Erythroblast (primary cell): ENCODE measurements at regions not wholly inside any gene's neighbourhood (a gene's known extent, or its start where the extent isn't known, plus 50 kb on each side); places are given as distances from the start of the nearest gene placed in this dataset.

Experiments used
- GATA1 ChIP-seq: IDR thresholded peaks from 2 replicates; pipeline ENCODE4 v1.6.1; 2011; ENCODE audit warnings: low read depth, mild to moderate bottlenecking, control low read depth, low read length, moderate library complexity
- POLR2A ChIP-seq: IDR thresholded peaks from 2 replicates; pipeline ENCODE4 v1.6.1; 2011; ENCODE audit warnings: mild to moderate bottlenecking, low read length

DNA sequence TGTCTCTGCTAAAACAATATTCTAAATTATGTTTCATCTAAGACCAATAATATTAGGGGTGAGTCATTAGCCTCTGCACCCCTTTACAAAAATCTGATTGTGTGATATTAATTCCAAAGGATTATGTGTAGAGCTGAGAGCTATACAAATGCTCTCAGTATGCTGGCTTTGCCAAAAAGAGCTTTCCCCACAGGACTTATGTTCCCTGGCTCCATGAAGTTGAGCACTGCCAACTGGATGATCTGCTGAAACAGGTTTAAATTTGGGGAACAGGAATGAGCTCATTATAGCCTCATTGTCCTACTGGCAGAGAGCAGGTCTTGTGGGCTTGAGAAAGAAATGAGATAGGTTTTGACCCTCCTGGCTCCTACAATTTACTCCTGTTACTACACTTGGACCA, 347.8 kb upstream of the LMCD1 start:
- TF ChIP-seq POLR2A (no peak), GATA1 (no peak)
